Tibial nerve (tissue), 4 donors: ENCODE measurements at regions not wholly inside any gene's neighbourhood (a gene's known extent, or its start where the extent isn't known, plus 50 kb on each side); places are given as distances from the start of the nearest gene placed in this dataset.

Experiments used
- CTCF ChIP-seq, 5 experiments: fragments of 200-600 bp in 3 of 5; fragments of 450-650 bp in 2 of 5; sonication (generic) in 3 of 5; IDR thresholded peaks; one replicate each; pipeline ENCODE4 v1.5.1; 2016 to 2019; ENCODE audit warnings: antibody characterized with exemption in 5 of 5, mild to moderate bottlenecking in 3 of 5, moderate library complexity in 2 of 5
- EP300 ChIP-seq, 2 donors: sonication (generic); formaldehyde crosslinking; IDR thresholded peaks; one replicate each; pipeline ENCODE4 v1.6.1; 2017; ENCODE audit warnings: antibody characterized with exemption in 2 of 2, mild to moderate bottlenecking in 1 of 2

GRCh38 chrX:5180135-5180741 is 1048.4 kb downstream of the NLGN4X start:
- TF ChIP-seq CTCF (IDR thresholded peaks at IDR 0.05) = no peak
- TF ChIP-seq EP300 (IDR thresholded peaks at IDR 0.05) = no peak
